AG08395 (cell line): ENCODE measurements at regions not wholly inside any gene's neighbourhood (a gene's known extent, or its start where the extent isn't known, plus 50 kb on each side); places are given as distances from the start of the nearest gene placed in this dataset.

ENCODE experiments used
- DNase-seq: peaks from one replicate; pipeline ENCODE4 v3.0.0; 2012; ENCODE audit warnings: mixed read lengths, low spot score

DNA sequence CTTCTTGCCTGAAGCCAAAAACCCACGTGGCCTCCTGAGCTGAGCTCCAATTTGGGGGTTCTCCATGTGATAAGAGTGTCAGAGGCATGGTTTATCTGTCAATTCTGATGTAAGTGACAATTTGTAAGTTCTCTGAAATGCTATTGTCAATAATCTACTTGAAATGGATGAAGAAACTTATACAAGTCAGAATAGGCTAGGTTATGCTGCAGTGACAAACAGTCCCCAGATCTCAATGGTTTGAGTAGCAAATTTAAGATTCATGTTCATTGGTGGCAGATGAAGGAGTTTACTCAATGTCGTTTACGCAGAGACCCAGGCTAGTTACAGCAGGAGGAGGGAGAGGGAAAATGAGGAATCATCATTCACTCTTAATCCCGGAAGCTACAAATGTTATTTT, 352.4 kb downstream of the KIF16B start:
- no peak for DNase-seq

DNA sequence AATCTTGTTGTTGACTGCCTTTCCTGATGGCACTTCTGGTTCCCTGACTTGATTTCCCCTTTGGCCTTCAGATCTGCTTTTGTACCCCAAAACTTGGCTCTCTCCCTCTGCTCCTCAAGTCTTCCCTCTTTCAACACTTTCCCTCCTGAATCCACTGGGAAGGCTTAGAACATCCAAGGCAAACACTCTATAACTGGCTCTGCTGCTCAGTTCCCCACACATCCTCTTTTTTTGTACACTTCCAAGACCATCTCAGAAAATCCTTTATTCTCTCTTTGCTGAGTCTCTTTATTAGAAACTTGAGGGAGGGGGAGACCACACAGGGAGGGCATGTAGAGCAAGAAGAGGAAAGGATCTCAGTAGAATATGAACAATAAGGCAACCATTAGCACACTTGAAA, 354.1 kb downstream of the KIF16B start:
- no peak for DNase-seq

DNA sequence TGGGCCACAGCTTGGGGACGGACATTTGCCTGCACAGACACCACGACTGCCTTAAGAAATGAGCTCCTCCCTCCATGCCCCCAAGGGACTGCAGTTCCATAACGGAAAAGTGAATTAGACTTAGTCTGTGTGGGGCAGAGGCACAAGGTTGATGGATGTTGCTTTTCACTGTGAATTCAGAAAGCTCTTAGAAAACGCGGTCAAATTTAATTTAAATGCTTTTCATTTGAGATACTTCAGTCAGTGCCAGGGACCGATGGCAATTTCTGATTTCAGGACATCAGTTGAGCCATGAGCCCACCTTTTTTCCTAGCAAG, 356.4 kb downstream of the KIF16B start:
- DNase-seq, result no peak

DNA sequence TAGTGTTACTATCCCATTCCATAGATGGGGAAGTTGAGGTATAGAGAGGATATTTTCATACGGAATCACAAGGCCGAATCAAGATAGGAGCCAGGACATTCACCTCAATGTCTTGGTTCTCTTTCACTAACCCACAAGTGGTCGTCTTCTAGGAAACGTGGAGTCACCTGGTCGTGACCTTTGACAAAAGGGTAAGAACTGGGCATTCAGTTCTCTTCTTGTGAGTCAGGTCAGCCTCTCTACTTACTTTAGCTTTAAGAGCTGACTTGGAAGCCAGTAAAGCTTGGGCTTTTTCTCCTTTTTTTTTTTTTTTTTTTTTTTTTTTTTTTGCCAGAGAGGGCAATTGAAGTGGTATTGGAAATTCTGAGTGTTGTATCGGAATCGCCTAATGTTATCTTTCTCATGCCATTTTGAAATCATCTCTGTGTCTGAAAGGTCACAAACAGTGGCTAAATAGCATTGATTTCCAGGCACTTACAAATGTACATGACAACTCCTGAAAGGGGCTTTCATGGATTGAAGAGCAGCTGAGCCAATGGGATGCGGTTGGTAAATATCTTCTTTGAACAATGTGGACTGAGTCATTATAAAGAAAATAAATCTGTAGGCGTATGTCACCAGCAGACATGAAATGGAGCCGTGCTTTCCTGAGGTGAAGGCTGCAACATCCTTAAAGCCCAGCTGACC, 356.9 kb downstream of the KIF16B start:
- no peak for DNase-seq

DNA sequence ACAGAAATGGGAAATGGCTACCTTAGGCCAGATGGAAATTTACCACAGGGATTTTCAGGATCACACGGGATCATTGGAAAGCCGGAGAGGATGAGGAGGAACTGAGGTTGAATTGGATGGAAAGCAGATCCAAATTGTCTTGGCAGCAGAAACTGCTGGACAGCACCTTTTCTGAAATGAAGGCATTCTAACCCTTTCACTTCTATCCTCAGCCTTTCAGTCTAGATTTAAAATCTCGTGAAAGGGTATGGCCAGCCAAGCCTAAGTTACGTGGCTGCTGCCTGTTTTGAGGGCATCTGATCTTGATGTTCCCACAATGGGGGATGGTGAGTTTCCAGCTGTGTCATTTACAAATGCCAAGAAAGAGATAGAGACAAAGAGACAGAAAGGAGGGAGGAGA, 358.2 kb downstream of the KIF16B start:
- no peak for DNase-seq

DNA sequence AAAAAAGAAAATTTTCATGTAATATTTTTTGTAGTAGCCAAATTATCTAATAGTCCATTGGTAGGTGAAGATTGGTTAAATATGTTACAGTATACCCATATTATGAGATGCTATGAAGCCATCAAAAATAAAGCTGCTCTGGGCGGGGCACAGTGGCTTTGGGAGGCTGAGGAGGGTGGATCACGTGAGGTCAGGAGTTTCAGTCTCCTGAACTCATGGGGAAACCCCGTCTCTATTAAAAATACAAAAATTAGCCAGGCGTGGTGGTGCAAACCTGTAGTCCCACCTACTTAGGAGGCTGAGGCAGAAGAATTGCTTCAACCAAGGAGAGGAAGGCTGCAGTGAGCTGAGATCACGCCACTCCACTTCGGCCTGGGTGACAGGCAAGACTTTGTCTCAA, 360.5 kb downstream of the KIF16B start:
- DNase-seq, result no peak

DNA sequence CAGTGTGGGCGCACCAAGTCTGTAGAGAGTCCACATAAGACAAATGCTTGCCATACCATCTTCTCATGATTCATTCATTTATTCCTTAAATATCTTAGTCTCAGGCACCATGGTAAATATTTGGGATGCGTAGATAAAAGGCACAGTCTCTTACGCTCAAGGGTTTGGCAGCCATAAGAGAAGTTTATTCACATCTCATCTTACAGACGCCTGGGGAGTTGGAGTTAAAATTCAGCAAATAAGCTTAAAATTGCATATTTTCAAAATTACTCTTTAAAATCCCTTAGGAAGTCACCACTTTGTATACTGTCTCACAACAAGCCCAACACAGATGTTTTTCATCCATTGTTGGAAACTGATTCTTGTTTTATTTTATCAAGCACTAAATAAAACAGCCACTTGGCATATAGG, 363.3 kb downstream of the KIF16B start:
- DNase-seq, result no peak

DNA sequence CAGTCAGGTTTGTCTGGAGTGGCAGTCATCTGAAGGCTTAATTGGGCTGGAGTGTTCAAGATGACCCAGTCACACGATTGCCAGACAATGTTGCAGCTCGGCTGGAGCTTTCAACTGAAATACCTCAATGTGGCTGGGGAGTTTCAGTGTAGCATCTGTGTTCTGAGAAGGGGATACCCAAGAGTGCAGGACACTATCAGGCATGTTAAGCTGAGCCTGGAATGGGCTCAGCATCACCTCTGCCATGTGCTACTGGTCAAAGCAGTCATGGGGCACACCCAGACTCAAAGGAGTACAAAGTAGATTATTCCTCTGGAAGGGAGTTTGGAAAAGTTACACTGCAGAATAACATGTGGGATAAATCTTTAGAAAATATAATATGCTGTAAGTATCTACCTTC, 363.9 kb downstream of the KIF16B start:
- DNase-seq, result no peak

DNA sequence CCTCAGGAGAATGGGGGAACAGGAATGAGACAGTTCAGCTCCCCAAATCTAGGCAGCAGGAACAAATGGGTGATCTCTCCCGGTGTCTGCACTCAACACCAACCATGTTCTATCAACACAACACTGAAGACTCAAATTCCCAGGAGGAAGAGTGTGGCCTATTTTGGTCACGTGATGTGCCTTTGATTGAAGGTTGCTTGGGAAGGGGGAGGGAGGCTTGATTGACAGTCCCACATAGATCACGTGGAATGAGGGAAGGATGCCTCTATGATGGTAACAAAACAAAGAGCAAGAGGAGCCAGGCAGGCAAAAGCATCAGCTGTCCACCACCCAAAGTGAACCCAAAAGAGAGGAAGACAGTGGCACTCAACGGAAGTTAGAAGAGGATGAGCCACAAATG, 364.8 kb downstream of the KIF16B start:
- DNase-seq, result no peak

DNA sequence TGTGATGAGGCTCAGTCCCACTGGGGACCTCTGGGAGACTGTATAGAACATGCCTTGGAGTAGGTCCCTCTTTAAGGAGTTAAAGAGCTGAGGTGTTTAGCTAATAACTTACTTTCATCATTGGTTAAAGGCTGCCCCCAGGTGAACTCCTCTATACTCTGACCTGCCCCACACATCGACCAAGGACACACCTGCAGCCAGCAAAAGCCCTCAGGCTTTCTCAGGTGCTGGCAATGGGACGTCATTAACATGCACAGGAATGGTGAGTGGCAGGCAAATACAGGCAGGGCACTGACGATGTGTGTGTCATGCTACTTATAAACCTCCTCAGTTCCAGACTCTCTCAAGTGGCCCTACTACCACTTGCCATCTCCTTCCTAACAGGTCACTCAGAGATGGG, 366.4 kb downstream of the KIF16B start:
- no peak for DNase-seq

DNA sequence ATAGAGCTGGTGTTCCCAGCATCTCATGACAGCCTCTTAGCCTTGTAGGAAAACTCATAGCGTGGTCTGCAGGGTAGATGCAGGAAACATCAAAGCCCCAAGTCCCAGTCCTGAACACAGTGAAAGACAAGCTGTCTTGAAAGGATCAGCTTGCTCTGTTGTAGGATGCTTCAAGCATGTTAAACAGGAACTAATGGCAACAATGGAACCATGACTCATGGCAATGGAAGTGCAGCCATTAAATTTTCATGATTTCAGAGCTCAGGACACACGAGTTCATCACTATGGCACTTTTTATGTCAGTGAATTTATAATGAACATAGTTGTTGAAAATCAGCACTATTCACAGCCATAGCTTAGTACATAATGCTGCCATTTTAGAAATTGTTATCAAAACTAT, 367.7 kb downstream of the KIF16B start:
- no peak for DNase-seq

DNA sequence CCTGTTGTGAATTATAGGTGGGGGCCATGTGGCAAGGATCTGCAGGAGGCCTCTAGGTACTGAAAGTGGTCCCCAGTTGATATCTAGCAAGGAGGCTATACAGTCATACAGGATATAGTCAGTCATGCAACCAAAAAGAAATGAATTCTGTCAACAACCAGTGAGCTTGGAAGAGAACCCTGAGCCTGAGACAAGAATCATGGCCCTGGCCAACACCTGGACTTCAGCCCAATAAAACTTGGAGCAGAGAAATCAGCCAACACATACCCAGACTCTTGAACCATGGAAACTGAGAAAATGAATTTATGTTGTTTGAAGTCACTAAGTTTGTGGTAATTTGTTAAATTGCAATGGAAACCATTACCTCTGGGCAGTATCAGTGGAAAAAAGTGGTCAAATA, 370.2 kb downstream of the KIF16B start:
- DNase-seq, result no peak

DNA sequence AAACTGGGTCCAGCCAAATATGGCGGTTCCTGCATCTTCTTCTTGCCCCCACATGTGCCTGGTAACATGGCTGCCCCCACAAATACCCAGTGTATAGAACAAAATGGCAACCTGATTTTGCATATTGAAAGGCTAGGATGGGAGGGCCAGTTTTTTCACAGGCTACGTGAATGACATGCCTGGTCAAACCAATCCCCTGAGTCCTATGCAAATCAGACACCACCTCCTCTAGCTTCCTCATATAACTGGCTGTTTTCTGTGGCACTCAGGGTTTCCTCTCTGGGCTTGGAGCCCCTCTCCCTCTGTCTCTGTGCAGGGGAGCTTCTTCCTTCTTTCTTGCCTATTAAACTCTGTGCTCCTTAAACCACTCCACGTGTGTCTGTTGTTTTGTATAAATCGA, 372.1 kb downstream of the KIF16B start:
- DNase-seq, result no peak

DNA sequence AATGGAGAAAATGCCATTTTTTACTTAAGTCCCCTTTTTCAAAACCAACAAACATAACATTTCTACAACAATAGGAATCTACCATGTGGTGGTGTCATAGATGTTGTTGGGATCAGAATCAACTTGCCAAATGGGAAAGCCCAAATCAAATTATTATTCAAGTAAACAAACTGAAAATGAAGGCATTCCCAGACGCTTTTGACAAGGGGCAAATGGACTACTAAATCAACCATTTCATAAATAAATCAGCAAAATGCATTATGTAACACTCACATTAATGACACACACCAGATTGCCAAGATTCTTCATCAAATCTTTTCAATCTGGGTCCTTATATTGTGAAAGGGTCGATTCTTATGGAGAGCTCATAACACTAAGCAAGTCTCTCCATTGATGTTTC, 375.6 kb downstream of the KIF16B start:
- no peak for DNase-seq

DNA sequence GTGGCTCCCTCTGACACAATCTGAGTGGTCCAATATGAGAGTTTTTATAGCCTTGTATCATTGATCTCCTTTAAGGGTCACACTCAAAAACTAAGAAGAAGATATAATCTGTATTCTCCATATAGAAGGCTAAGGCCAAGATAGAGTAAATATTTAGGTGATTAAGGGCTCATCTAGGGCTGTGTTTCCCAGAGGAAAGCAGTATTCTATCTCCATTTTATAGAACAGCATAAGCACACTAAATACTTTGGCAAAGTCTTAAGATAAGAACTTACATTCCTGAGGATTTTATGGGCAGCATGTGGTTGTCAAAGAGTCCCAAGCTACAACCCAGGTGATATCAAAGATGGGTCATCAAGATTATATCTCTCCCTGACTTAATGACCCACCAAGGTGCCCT, 377.6 kb downstream of the KIF16B start:
- DNase-seq, result no peak

DNA sequence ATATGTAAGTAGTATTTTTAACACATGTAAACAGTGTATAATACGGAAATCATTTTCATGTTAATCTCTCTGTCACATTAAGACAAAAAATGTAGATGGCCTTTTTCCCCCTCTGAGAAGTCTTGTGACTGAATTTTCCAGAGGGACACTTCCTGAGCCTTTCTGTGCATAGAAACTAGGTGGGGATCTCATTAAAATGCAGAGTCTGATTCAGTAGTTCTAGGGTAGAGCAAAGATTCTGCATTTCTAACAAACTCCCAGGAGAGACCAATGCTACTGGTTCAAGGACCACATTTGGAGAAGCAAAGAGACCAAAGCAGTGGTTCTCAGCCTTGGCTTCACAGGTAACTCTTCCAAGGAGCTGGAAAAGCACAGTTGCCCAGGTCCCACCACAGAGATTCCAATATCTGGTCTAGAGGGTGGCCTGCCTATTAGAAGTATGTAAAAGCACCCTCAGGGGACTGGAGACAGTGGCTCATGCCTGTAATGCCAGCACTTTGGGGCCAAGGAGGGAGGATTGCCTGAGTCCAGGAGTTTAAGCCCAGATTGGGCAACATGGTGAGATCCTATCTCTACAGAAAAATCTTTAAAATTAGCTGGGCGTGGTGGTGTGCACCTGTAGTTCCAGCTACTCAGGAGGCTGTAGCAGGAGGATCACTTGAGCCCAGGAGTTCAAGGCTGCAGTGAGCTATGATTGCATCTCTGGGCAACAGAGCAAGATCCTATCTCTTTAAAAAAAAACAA, 378.5 kb downstream of the KIF16B start:
- DNase-seq, result no peak

DNA sequence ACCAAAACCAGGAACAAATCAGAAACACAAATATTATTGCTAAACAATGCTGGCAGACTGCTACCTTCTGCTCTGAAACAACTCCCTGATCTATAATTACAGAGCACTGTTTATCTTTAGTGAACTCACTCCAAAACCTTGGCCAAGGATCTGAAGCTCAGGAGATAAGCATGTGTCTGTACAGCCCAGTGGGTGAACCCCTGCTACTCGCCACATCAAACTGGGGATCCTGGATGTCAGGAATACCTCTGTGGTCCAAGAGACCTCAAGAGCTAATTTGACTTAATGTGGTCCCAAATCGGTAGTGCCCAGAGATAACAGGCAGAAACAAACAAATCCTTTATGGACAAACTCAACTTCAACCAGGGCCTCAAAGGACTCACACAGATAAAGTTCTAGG, 381.8 kb downstream of the KIF16B start:
- DNase-seq, result no peak

DNA sequence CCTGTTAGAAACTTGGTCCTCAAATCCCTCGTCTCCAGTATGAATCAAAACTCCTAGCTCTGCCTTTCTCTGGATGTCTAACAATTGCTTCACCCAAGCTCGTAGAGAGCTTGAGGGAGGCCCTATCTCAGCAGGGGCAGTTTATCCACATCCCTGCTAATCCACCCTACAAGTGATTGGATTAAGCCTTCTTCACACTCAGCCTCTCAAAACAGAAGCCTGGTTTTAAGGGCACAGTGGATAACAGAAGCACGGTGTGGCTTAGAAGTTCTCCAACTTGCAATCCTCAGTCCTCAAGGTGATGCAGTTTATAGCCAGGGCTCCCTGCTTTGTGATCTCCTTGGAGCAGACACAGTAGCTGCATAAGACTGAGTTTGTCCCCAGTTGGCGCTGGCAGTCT, 383.9 kb downstream of the KIF16B start:
- DNase-seq, result no peak

DNA sequence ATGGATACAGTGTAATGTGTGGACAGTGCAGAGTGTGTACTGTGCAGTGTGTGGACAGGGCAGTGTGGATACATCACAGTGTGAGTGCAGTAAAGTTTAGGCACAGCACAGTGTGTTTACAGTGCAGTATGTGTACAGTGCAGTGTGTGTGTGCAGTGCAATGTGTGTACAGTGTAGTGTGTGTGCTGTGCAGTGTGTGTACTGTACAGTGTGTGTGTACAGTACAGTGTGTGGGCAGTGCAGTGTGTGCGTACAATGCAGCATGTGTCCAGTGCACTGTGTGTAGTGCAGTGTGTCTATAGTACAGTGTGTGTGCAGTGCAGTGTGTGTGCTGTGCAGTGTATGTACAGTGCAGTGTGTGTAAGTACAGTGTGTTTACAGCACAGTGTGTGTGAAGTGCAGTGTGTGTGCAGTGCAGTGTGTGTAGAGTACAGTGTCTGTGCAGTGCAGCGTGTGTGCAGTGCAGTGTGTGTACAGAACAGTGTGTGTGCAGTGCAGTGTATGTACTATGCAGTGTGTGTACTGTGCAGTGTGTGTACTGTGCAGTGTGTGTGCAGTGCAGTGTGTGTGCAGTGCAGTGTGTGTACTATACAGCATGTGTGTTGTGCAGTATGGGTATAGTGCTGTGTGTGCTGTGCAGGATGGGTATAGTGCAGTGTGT, 385.2 kb downstream of the KIF16B start:
- no peak for DNase-seq

DNA sequence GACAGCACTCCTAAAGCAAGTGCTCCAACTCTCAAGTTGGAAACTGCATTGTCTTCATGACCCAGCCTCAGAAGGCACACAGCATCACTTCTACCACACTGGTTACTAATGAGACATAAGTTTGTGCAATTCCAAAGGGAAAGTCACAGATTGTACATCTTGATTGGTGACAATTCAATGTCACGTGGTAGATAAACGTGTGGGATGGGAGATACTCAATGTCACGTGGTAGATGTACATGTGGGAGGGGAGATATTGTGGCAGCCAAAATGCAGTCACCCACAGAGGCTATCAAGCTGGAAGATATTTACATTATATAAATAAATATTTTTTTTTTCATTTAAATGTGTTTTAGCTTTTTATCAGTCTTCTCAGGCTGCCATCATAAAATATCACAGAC, 393.3 kb downstream of the KIF16B start:
- DNase-seq, result no peak

DNA sequence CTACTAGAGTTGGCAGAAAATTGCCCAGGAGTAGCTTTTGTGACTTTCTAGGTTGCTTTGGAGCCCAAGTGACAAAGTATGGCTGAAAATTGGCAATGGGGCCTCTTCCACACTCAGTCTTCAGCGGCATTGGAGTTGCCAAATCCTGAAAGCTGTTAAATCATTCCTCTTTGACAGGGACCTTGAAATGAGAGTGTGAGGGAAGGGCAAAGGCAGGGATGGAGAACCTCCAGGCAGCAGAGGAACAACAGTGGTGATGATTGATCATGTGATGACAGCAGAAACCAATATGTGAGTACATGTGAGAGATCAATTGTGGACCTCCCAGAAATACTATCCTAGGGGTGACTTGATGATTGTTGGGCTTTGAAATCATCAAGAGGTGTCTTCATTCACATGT, 393.9 kb downstream of the KIF16B start:
- DNase-seq, result no peak

DNA sequence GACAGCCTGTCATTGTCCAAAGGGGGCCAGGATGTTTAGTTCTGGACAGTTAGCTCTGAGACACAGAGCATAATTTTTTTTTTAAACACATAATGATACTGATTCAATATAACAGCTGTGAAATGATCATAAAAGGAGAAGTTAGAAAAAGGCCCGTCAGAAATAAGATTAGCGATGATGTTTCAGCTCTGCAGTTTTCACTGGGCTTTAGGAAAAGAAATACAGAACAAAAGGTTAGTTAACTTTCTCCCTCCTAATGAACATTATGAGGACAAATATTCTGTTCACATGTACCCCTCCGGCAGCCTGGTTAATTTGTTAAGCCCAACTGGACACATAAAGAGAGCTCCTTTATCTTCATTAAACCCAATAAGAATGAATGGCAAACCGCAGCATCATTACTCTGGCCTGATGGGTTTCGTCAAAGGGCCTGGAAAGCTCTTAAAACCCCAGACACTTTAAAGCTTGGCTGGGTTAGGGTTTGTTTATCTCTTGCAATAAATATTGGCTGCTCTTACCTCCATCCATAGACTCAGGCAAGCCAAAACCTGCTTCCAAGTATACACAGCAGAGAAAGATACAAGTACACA, 394.6 kb downstream of the KIF16B start:
- DNase-seq, result no peak

DNA sequence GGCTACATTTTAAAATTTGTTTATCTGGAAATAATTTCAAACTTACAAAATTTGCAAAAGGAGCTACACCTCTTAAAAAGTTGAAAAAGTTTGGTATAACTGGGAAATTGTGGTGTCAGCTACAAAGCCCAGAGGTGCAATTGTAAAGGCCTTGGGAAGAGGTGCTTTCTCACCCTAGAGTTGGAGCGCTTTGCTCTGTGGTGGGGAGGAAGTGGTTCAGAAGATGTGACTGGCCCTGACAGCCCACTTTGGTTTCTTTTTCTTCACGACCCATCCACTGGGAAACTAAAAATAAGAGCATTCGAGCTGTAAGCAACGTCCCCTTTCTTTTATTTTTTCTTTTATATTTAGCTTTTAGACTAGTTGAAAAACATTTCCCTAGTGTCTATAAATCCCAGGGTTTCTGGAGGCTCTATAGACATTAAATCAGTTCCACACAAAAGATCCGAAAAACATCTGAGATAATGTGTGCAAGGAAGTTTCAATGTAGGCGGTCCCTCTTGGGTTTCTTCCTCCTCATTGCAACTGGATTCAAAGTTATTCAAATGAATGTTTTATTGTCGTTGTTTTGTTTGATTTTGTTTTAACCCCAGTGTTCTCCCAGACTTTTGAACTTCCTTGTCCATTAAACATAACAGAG, 397.8 kb downstream of the KIF16B start:
- no peak for DNase-seq
